ENCODE measurements at regions not wholly inside any gene's neighbourhood (a gene's known extent, or its start where the extent isn't known, plus 50 kb on each side); places are given as distances from the start of the nearest gene placed in this dataset.
A peak's percentile ranks its signal among the peaks of the same experiment; 100 is the strongest.

DNA sequence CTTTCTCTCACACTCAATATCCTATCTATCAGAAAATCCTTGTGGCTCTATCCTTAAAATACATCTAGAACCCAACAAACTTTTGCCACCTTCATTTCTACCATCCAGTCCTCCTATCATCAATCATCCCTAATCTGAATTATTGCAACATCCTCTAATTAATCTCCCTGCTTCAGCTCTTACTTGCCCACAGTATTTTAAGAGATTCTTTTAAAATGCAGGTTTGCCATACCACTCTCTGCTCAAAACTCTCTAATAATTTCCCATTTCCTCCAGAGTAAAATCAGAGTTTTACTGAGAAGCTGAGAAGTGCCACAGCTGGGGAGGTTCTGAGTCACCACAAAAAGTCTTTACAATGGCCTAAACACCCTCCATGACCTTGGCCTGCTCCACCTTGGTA, 234.3 kb upstream of the ZPLD1 start:
- no peak for ATAC-seq
- in situ Hi-C loops (cut with MboI; ENCODE audit: low sequenced_read_pairs in 4 of 4) (loop anchor here in 1 of 4 donors (25.0 kb wide), 1 partner anchor 188 kb away; no protein-coding TSS in a partner anchor), intact Hi-C loops (cut with DNase I; ENCODE audit: low total_unique reads) (loop anchor here (10.0 kb wide), 1 partner anchor 86 kb away; no protein-coding TSS in a partner anchor)
- Histone ChIP-seq H3K27ac (no peak overlapping the region), H3K27me3 (no peaks in the 10 kb centered on the region), H3K4me3 (no peak overlapping the region), H3K9me3 (no peaks in the 10 kb centered on the region), H3K4me1 (no peaks in the 10 kb centered on the region), H3K36me3 (no peaks in the 10 kb centered on the region)
- TF ChIP-seq, protein P1, sequence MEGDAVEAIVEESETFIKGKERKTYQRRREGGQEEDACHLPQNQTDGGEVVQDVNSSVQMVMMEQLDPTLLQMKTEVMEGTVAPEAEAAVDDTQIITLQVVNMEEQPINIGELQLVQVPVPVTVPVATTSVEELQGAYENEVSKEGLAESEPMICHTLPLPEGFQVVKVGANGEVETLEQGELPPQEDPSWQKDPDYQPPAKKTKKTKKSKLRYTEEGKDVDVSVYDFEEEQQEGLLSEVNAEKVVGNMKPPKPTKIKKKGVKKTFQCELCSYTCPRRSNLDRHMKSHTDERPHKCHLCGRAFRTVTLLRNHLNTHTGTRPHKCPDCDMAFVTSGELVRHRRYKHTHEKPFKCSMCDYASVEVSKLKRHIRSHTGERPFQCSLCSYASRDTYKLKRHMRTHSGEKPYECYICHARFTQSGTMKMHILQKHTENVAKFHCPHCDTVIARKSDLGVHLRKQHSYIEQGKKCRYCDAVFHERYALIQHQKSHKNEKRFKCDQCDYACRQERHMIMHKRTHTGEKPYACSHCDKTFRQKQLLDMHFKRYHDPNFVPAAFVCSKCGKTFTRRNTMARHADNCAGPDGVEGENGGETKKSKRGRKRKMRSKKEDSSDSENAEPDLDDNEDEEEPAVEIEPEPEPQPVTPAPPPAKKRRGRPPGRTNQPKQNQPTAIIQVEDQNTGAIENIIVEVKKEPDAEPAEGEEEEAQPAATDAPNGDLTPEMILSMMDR (IDR thresholded peaks at IDR 0.05 in 4 of 5, conservative IDR thresholded peaks at IDR 0.05 in 1 of 5): no peak
- no peak for DNase-seq

DNA sequence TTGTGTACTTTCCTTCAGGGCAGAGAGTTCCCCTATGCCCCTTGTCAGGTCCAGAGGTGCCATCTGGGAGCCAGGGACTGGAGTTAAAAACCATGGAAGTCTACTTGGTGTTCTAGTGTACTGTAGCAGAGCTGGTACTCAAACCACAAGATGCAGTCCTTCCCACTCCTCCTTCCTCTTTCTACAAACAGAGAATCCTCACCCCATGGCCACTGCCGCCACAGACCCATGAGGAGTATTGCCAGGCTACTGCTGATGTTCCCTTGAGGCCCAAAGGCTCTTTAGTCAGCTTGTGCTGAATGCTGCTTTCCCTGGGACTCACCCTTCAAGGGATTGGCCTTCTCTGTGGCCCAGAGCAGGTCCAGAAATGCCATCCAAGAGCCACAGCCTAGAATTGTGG, 229.2 kb upstream of the ZPLD1 start:
- no peaks in the 10 kb centered on the region for H3K36me3 ChIP-seq
- in situ Hi-C loops (cut with MboI; ENCODE audit: low sequenced_read_pairs in 4 of 4): loop anchor here in 1 of 4 donors (25.0 kb wide), 1 partner anchor 193 kb away; no protein-coding TSS in a partner anchor
- intact Hi-C loops (cut with DNase I; ENCODE audit: low total_unique reads): loop anchor here (10.0 kb wide), 1 partner anchor 91 kb away; no protein-coding TSS in a partner anchor
- H3K27me3 ChIP-seq: no peaks in the 10 kb centered on the region
- no peaks in the 10 kb centered on the region for H3K9me3 ChIP-seq
- no peak for ATAC-seq
- no peak for TF ChIP-seq POLR2A (IDR thresholded peaks at IDR 0.05)
- no peak overlapping the region for H3K4me3 ChIP-seq
- H3K4me1 ChIP-seq: peaks cover 0 to 6% of the 10 kb centered on the region in 2 donors
- peak overlapping the region in 1 of 4 donors; percentile 27 for H3K27ac ChIP-seq
- DNase-seq: no peak

DNA sequence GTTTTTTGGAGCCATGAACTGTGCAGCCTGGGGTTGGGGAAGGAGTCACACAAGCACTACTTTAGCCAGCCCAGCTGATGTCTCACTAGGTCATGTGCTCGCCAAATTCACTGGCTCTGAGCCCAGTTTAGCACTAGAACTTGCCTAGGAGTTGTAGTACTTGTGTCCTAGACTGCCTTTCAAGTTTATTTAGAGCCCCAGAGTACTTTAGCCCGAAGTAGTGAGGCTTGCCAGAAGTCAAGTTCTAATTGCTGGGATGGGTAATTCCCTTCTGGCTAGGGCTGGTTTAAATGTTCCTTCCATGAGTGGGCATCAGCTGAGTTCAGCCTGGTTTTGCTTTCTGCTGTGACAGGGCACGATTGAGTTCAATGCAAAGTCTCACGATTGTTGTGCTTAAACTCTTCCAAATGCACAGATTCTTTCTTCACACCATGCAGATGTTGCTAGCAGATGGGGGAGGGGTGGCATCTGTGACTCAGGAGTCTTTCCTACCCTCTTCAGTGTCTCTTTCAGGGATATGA, 228.2 kb upstream of the ZPLD1 start:
- Histone ChIP-seq H3K27me3 (no peaks in the 10 kb centered on the region), H3K36me3 (no peaks in the 10 kb centered on the region), H3K27ac (peak overlapping the region; percentile 27 to 49 (median 42)), H3K4me3 (no peak overlapping the region), H3K9me3 (no peaks in the 10 kb centered on the region), H3K4me1 (peaks cover 0 to 6% of the 10 kb centered on the region in 2 donors)
- intact Hi-C loops (cut with DNase I; ENCODE audit: low total_unique reads): loop anchor here (10.0 kb wide), 1 partner anchor 92 kb away; no protein-coding TSS in a partner anchor
- no peak for TF ChIP-seq POLR2A (IDR thresholded peaks at IDR 0.05)
- TF ChIP-seq, protein P1 (IDR thresholded peaks at IDR 0.05 in 4 of 5, conservative IDR thresholded peaks at IDR 0.05 in 1 of 5): no peak
- ATAC-seq (peak; percentile 74 to 77), DNase-seq (peak; percentile 63 to 73)
- in situ Hi-C loops (cut with MboI; ENCODE audit: low sequenced_read_pairs in 4 of 4): loop anchor here in 1 of 4 donors (25.0 kb wide), 1 partner anchor 194 kb away; no protein-coding TSS in a partner anchor

DNA sequence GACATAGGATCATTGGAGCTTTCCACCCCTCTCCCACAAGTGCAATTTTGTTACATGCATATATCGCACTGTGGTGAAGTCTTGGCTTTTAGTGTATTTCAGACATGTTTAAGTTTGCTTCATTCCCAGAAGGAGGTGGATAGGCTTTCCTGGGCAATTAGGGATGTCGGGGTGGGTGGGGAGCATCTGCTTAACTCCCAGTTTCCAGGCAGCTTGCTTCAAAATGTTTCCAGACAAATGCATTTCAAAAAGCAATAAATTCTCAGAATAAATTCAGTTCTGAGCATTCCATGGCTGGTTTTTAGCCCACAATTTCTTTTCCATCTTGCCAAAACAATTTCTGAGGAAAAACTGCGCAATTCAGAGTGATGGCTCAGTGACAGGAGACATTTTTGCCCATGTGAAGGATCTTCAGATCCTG, 227.7 kb upstream of the ZPLD1 start:
- Histone ChIP-seq H3K36me3 (no peaks in the 10 kb centered on the region), H3K9me3 (no peaks in the 10 kb centered on the region), H3K4me1 (peaks cover 0 to 6% of the 10 kb centered on the region in 2 donors), H3K4me3 (no peak overlapping the region), H3K27ac (peak overlapping the region in 3 of 4 donors; percentile 27 to 49 (median 39)), H3K27me3 (no peaks in the 10 kb centered on the region)
- DNase-seq: no peak
- in situ Hi-C loops (cut with MboI; ENCODE audit: low sequenced_read_pairs in 4 of 4): loop anchor here in 1 of 4 donors (25.0 kb wide), 1 partner anchor 195 kb away; no protein-coding TSS in a partner anchor
- ATAC-seq: peak in 1 of 2 donors; percentile 14
- TF ChIP-seq, protein P1 (IDR thresholded peaks at IDR 0.05 in 4 of 5, conservative IDR thresholded peaks at IDR 0.05 in 1 of 5): no peak
- no peak for TF ChIP-seq POLR2A (IDR thresholded peaks at IDR 0.05)
- intact Hi-C loops (cut with DNase I; ENCODE audit: low total_unique reads): loop anchor here (10.0 kb wide), 1 partner anchor 92 kb away; no protein-coding TSS in a partner anchor

DNA sequence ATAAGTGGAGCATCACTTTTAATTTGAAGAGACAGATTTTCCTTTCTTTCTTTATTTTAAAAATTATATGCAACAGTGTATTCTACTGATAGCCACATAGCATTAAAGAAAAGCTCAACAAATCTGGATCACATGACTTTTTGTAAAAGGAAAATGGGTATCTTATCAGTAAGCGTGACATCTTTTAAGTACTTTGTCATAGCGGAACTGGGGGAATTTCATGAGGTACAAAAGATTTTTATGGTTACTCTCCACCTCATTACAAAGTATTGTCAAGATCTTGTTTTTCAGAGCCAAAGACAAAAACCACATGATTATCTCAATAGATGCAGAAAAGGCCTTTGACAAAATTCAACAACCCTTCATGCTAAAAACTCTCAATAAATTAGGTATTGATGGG, 219.6 kb upstream of the ZPLD1 start:
- no peak for DNase-seq
- no peaks in the 10 kb centered on the region for H3K36me3 ChIP-seq
- in situ Hi-C loops (cut with MboI; ENCODE audit: low sequenced_read_pairs in 4 of 4) (loop anchor here in 1 of 4 donors (25.0 kb wide), 1 partner anchor 203 kb away; no protein-coding TSS in a partner anchor), intact Hi-C loops (cut with DNase I; ENCODE audit: low total_unique reads) (no loop called here)
- no peak overlapping the region for H3K27ac ChIP-seq
- H3K27me3 ChIP-seq: no peaks in the 10 kb centered on the region
- H3K9me3 ChIP-seq: no peaks in the 10 kb centered on the region
- H3K4me3 ChIP-seq: no peak overlapping the region
- TF ChIP-seq, protein P1 (IDR thresholded peaks at IDR 0.05 in 4 of 5, conservative IDR thresholded peaks at IDR 0.05 in 1 of 5): no peak
- no peak for TF ChIP-seq POLR2A (IDR thresholded peaks at IDR 0.05)
- H3K4me1 ChIP-seq: no peaks in the 10 kb centered on the region
- ATAC-seq: no peak

Measured in gastrocnemius medialis (tissue), 4 donors.